ENCODE measurements at regions not wholly inside any gene's neighbourhood (a gene's known extent, or its start where the extent isn't known, plus 50 kb on each side); places are given as distances from the start of the nearest gene placed in this dataset.

- TF ChIP-seq CTCF (IDR thresholded peaks at IDR 0.05; ENCODE audit: low read depth, low read length, poor library complexity, severe bottlenecking): no peak
- no peak for TF ChIP-seq EZH2phosphoT487 (IDR thresholded peaks at IDR 0.05; ENCODE audit: borderline replicate concordance, low read length)
Observed at GRCh38 chr1:172761581-172762486, 102.9 kb downstream of the FASLG start.
